Dedifferentiated amniotic fluid mesenchymal stem cell (primary cell): ENCODE measurements at regions not wholly inside any gene's neighbourhood (a gene's known extent, or its start where the extent isn't known, plus 50 kb on each side); places are given as distances from the start of the nearest gene placed in this dataset.

Experiments used
- DNase-seq: peaks from one replicate; pipeline ENCODE4 v3.0.0-alpha.2; 2016; ENCODE audit errors: extremely low spot score

GRCh38 chr12:91400271-91400670, 217.7 kb upstream of the DCN start:
- no peak for DNase-seq

- DNase-seq = no peak
Observed at GRCh38 chr12:91397866-91398532, 215.4 kb upstream of the DCN start.

- no peak for DNase-seq
Observed at GRCh38 chr12:91396293-91396692, 213.7 kb upstream of the DCN start.

- no peak for DNase-seq
Observed at GRCh38 chr12:91395628-91396135, 213.1 kb upstream of the DCN start.

GRCh38 chr12:91394903-91395302, 212.3 kb upstream of the DCN start:
- DNase-seq = no peak

- DNase-seq = no peak
Observed at GRCh38 chr12:91388573-91388972, 206.0 kb upstream of the DCN start.

GRCh38 chr12:91387461-91388134, 205.0 kb upstream of the DCN start:
- DNase-seq = no peak

GRCh38 chr12:91384806-91385205, 202.2 kb upstream of the DCN start:
- no peak for DNase-seq

GRCh38 chr12:91384366-91384765, 201.7 kb upstream of the DCN start:
- DNase-seq = no peak

GRCh38 chr12:91383099-91383498, 200.5 kb upstream of the DCN start:
- DNase-seq = no peak

GRCh38 chr12:91382081-91382543, 199.5 kb upstream of the DCN start:
- peak; percentile 78 for DNase-seq

GRCh38 chr12:91381309-91381804, 198.7 kb upstream of the DCN start:
- DNase-seq = peak; percentile 86

- DNase-seq = no peak
Observed at GRCh38 chr12:91380631-91381030, 198.0 kb upstream of the DCN start.

- peak; percentile 66 for DNase-seq
Observed at GRCh38 chr12:91379051-91379775, 196.6 kb upstream of the DCN start.

GRCh38 chr12:91377436-91377835, 194.8 kb upstream of the DCN start:
- peak; percentile 79 for DNase-seq

- DNase-seq = no peak
Observed at GRCh38 chr12:91373086-91373485, 190.5 kb upstream of the DCN start.

- DNase-seq = no peak
Observed at GRCh38 chr12:91370086-91370868, 187.7 kb upstream of the DCN start.

GRCh38 chr12:91368613-91369012, 186.0 kb upstream of the DCN start:
- no peak for DNase-seq

- no peak for DNase-seq
Observed at GRCh38 chr12:91367234-91367849, 184.7 kb upstream of the DCN start.

GRCh38 chr12:91364471-91365184, 182.0 kb upstream of the DCN start:
- no peak for DNase-seq

- peak; percentile 73 for DNase-seq
Observed at GRCh38 chr12:91361864-91362263, 179.2 kb upstream of the DCN start.
